Activated naive CD8-positive, alpha-beta T cell treated with anti-CD3 and anti-CD28 coated beads for 36 hours (primary cell): ENCODE measurements at regions not wholly inside any gene's neighbourhood (a gene's known extent, or its start where the extent isn't known, plus 50 kb on each side); places are given as distances from the start of the nearest gene placed in this dataset.
"Not testable (repeated sequence)": the region's sequence is repeated elsewhere in the genome, so short reads cannot be mapped to it uniquely, and the experiment has no call there.

Experiments used
- DNase-seq: peaks from one replicate; pipeline ENCODE4 v3.0.0; 2021
- H3K27ac Mint-ChIP-seq: one replicate; pipeline ENCODE4 v1.8.0; 2022; ENCODE audit warnings: mild to moderate bottlenecking, moderate library complexity, mixed read lengths
- H3K27me3 Mint-ChIP-seq: one replicate; pipeline ENCODE4 v1.8.0; 2022; ENCODE audit warnings: mild to moderate bottlenecking, mixed read lengths
- H3K36me3 Mint-ChIP-seq: one replicate; pipeline ENCODE4 v1.8.0; 2021; ENCODE audit warnings: mild to moderate bottlenecking, mixed read lengths
- H3K4me1 Mint-ChIP-seq: one replicate; pipeline ENCODE4 v1.8.0; 2021; ENCODE audit warnings: mixed read lengths
- H3K4me3 Mint-ChIP-seq: one replicate; pipeline ENCODE4 v1.8.0; 2022; ENCODE audit warnings: mild to moderate bottlenecking, moderate library complexity, mixed read lengths
- H3K9me3 Mint-ChIP-seq: one replicate; pipeline ENCODE4 v1.8.0; 2022; ENCODE audit warnings: mixed read lengths

DNA sequence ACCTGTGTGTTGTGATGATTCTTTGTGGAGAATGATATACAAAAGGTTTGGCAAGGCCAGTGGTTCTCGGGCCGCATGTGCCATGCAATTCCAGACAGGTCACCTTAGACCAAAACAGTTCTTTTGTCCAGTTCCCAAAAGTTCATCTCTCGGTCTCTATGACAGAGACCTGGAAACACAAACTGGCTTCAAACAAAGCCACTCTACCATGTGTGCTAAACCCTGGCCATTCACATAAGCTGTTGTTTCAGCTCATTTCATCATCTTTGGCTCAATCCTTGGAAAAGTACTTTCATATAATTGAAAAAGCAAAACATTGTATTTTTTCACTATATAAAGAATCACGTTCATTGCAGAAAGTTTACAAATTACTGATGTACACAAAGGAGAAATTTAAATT, 210.5 kb upstream of the SEMA6A start:
- Mint-ChIP-seq H3K9me3 (peaks cover 3% of the 10 kb centered on the region), H3K27ac (no peak overlapping the region), H3K27me3 (no peaks in the 10 kb centered on the region), H3K36me3 (no peaks in the 10 kb centered on the region), H3K4me1 (no peaks in the 10 kb centered on the region), H3K4me3 (no peak overlapping the region)
- no peak for DNase-seq

DNA sequence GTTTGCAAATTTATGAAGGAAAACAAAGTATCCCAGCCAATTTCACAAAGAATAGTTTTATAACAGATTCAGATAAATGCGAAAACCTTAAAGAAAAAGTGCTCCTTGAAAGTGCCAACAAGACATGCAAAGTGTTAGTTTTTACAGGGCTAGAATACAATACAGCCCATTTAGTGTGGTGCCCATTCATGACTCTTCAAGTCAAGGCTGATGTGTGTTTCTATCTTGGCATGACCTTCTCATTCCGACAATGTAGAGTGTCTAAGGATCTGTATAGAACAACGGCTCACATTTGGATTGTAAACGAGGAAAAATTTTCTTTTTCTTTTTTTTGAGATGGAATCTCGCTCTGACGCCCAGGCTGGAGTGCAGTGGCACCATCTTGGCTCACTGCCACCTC, 205.2 kb upstream of the SEMA6A start:
- Mint-ChIP-seq H3K4me1 (no peaks in the 10 kb centered on the region), H3K9me3 (peaks cover 3% of the 10 kb centered on the region), H3K36me3 (no peaks in the 10 kb centered on the region), H3K27me3 (no peaks in the 10 kb centered on the region), H3K27ac (no peak overlapping the region), H3K4me3 (no peak overlapping the region)
- no peak for DNase-seq

DNA sequence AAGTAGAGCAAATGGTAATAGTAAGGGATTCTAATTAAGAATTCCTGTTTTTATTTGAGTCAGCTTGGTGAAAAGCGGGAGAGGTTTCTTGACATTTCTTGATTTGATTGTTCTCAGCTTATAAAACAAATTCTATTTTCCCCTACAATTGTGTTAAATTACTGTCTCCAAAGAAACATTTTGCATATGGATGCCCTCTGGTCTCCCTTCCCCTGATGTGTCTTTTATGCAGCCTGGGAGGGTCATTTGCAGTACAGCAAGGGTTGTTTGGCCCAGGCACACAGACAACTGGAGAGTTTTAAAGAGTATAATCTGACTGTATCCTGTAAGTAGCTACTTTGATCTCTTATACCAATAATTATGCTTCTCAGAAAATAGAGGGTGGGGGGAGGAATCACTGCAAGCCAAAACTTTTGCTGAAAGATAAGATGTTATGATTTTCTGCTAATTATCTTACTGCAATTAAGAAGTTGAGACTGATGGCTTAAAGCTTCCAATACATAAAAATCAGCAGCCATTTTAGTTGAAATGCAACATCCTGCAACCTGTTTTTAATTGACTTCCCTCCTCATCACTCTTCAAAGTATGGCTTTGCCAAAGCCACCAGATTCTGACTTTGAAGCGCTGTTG, 204.1 kb upstream of the SEMA6A start:
- H3K36me3 Mint-ChIP-seq, result no peaks in the 10 kb centered on the region
- DNase-seq, result no peak
- H3K27me3 Mint-ChIP-seq, result no peaks in the 10 kb centered on the region
- no peak overlapping the region for H3K4me3 Mint-ChIP-seq
- H3K27ac Mint-ChIP-seq, result no peak overlapping the region
- peaks cover 2% of the 10 kb centered on the region for H3K9me3 Mint-ChIP-seq
- no peaks in the 10 kb centered on the region for H3K4me1 Mint-ChIP-seq

DNA sequence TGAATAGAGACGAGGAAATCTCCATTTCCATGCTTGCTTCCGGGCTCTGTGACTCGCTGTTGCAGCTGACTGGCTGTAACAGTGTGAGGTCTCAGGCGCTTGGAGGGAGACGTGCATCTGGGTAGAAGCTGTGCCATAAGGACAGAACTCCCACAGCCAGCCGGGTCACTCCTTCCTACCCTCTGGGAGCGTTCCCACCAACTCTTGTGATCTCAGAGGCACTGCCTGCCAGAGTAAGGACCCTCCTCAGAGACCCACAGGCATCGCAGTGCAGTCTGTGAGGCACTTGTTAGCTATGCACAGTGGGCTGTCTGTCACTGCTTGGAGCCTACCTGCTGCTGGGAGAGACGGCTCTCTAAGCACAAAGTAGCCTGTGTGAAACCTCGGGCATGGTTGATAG, 203.4 kb upstream of the SEMA6A start:
- no peaks in the 10 kb centered on the region for H3K36me3 Mint-ChIP-seq
- H3K27ac Mint-ChIP-seq, result no peak overlapping the region
- no peaks in the 10 kb centered on the region for H3K9me3 Mint-ChIP-seq
- H3K4me3 Mint-ChIP-seq, result no peak overlapping the region
- H3K27me3 Mint-ChIP-seq, result no peaks in the 10 kb centered on the region
- no peak for DNase-seq
- no peaks in the 10 kb centered on the region for H3K4me1 Mint-ChIP-seq

DNA sequence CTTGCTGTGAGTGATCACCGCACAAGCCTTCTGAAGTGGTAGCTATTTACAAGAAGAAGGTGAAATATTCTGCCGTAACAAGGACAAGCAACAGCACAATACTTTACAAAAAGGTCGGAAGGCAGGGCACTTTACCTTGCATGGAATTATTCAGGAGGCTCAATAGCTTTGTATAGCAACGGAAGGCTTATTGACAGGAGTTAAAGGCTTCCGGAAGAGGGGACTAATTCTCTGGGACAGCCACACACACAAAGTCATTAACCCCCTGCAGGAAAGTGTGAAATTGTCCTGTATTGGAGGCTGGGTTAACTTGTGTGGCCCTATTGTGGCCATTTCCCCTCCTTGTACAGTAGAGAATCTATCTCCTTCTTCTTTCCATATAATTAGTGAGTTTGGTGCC, 199.3 kb upstream of the SEMA6A start:
- Mint-ChIP-seq H3K27ac (no peak overlapping the region), H3K9me3 (no peaks in the 10 kb centered on the region), H3K4me3 (no peak overlapping the region), H3K27me3 (no peaks in the 10 kb centered on the region), H3K4me1 (no peaks in the 10 kb centered on the region), H3K36me3 (no peaks in the 10 kb centered on the region)
- no peak for DNase-seq

DNA sequence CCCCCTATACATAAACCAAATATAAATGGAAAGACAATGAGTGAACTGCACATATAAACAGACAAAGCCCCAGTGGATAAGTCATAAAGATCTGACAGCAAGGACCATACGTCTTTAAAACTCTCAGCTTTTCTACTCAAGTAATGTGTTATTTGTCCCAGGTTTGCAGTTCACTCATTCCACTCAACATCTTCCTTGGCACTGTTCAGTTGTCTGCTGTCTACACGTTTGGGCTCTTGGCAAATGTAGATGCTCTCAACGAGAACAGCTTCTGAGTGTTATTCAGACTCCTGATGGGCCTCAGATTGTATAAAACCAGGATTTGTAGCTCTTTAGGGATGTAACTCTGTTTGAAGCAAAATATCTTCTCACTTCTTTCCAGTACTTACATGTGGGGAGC, 198.2 kb upstream of the SEMA6A start:
- Mint-ChIP-seq H3K36me3 (no peaks in the 10 kb centered on the region), H3K27me3 (no peaks in the 10 kb centered on the region), H3K4me3 (no peak overlapping the region), H3K9me3 (no peaks in the 10 kb centered on the region), H3K27ac (no peak overlapping the region), H3K4me1 (no peaks in the 10 kb centered on the region)
- no peak for DNase-seq

DNA sequence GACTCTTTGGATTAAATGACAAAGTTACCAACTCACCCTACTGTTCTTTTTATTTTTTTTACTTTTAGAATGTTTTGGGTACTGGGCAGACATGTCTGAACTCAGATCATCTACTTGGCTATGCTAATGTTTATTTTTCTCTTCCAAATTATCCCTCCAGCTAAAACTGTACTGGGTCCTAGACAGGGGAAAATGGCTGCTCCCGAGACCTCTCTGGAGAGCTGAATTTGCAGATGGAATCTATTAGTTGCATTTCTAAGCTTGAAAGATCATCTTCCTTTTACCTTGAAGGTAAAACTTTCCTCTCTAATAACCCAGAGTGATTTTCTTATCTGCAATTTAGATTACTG, 197.5 kb upstream of the SEMA6A start:
- no peak for DNase-seq
- Mint-ChIP-seq H3K27ac (no peak overlapping the region), H3K27me3 (no peaks in the 10 kb centered on the region), H3K4me1 (no peaks in the 10 kb centered on the region), H3K4me3 (no peak overlapping the region), H3K9me3 (no peaks in the 10 kb centered on the region), H3K36me3 (no peaks in the 10 kb centered on the region)

DNA sequence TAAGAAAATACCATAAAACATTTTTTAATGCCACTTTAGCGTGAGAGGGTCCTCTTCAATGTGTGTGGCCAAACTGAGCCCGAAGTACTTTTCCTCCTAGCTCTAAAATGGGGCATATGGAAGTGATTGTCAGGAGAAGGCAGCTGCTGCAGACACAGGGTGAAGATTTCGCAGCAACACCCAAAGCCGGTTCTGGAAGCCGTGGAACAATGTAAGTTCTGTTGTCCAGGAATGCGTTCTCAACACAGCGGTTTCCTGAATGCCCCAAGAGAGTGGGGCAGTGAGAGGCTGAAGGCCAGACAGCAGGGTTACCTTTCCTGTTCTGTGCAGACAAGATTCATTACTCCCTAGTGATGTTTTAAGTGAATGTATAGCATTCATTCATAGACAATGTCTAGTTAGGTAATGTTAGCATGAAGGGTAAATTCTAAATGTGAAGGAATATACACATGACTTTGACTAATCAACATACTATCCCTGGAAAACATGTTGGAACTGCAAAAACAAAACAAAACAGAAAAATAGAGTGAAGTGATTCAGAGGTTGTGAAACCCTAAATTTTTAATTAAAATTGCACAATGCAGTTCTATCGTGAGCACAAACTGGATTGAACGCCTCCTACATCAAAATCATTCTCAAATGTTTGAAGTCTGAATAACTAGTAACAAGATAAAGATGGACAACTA, 197.0 kb upstream of the SEMA6A start:
- Mint-ChIP-seq H3K27ac (no peak overlapping the region), H3K36me3 (no peaks in the 10 kb centered on the region), H3K4me3 (no peak overlapping the region), H3K4me1 (no peaks in the 10 kb centered on the region), H3K27me3 (no peaks in the 10 kb centered on the region), H3K9me3 (no peaks in the 10 kb centered on the region)
- DNase-seq, result no peak

DNA sequence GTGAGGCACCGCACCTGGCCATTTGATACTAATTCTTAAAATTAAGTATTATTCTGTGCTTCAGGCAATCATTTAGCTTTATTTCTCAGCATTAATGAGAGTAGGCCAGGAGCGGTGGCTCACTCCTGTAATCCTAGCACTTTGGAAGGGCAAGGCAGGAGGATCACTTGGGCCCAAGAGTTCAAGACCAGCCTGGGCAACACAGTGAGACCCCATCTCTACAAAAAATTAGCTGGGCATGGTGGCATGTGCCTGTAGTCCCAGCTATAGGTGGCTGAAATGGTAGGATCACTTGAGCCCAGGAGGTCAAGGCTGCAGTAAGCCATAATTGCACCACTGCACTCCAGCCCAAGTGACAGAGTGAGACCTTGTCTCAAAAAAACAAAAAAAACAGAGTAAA, 195.3 kb upstream of the SEMA6A start:
- not testable (repeated sequence) for DNase-seq, H3K9me3 Mint-ChIP-seq, H3K27me3 Mint-ChIP-seq, H3K36me3 Mint-ChIP-seq, H3K27ac Mint-ChIP-seq, H3K4me1 Mint-ChIP-seq, H3K4me3 Mint-ChIP-seq

DNA sequence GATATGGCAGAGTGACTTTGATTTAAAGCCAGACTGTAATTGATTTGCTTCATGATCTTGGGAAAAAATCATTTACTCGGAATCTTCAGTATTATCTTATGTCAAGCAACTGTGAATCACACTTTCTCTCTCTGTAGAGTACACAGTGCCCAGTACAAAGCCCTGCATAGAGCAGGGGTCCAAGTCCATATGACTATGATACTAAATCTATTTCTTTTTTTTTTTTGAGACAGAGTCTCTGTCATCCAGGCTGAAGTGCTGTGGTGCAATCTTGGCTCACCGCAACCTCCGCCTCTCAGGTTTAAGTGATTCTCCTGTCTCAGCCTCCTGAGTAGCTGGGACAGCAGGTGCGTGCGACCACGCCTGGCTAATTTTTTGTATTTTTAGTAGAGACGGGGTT, 194.8 kb upstream of the SEMA6A start:
- H3K27me3 Mint-ChIP-seq, result no peaks in the 10 kb centered on the region
- DNase-seq, result no peak
- H3K27ac Mint-ChIP-seq, result no peak overlapping the region
- H3K4me3 Mint-ChIP-seq, result no peak overlapping the region
- H3K9me3 Mint-ChIP-seq, result no peaks in the 10 kb centered on the region
- no peaks in the 10 kb centered on the region for H3K4me1 Mint-ChIP-seq
- no peaks in the 10 kb centered on the region for H3K36me3 Mint-ChIP-seq

DNA sequence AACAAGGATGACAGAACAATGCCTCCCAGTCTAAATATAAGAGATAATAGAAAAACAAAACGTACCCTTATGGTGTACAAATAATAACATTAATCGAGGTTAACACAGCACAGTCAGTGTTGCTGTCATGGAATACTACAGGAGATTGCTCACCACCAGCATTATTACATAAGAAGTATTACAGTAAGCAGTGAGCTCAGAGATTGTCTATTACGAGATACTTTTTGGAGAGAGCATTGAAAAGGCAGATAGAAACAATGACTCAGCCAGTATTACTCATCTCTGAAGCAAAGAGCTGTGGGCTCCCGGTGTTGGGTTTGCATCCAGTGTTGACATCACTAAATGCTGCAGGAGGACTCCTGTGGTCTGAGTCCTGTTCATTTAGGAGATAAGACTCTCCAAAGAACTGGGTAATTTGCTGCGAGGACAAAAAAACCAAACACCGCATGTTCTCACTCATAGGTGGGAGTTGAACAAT, 191.9 kb upstream of the SEMA6A start:
- Mint-ChIP-seq H3K4me1 (no peaks in the 10 kb centered on the region), H3K27ac (no peak overlapping the region), H3K27me3 (no peaks in the 10 kb centered on the region), H3K36me3 (no peaks in the 10 kb centered on the region), H3K9me3 (no peaks in the 10 kb centered on the region), H3K4me3 (no peak overlapping the region)
- no peak for DNase-seq

DNA sequence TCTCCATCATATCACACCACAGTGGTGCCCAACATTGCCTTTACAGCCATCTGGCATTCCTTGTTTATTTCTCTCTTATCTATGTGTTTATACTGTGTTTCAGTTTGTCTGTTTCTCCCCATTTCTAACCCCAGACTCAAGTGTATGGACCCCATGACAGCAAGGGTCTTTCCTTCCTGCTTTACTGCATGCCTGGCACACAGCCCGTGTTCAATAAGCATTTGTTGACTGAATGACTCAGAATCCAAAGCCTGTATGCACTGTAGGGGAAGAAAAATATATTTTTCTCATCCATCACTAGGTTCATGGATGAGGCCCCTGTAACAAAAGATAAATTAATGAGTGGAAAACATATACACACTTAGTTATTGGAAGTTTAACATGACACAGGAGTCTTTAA, 190.8 kb upstream of the SEMA6A start:
- no peak overlapping the region for H3K27ac Mint-ChIP-seq
- H3K4me1 Mint-ChIP-seq, result no peaks in the 10 kb centered on the region
- no peak overlapping the region for H3K4me3 Mint-ChIP-seq
- no peaks in the 10 kb centered on the region for H3K36me3 Mint-ChIP-seq
- no peaks in the 10 kb centered on the region for H3K9me3 Mint-ChIP-seq
- no peaks in the 10 kb centered on the region for H3K27me3 Mint-ChIP-seq
- DNase-seq, result no peak

DNA sequence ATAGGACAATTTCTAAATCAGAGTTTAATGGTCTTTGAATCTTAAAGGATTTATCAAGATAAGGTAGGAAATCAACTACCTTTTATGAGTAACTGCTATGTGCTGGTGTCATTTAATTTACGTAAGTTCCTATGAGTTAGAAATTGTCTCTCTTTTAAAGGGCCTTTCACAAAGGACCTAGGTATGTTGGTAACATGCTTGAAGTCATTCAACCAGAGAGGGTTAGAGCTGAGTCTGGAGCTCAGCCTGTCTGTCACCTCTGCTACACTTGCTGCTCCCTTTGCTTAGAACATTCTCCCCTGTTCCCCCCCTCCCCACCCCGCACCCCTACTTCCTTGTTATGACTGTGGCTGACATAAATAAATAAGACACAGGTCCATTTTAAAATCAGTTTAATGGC, 190.3 kb upstream of the SEMA6A start:
- no peaks in the 10 kb centered on the region for H3K27me3 Mint-ChIP-seq
- no peak for DNase-seq
- no peaks in the 10 kb centered on the region for H3K36me3 Mint-ChIP-seq
- H3K9me3 Mint-ChIP-seq, result no peaks in the 10 kb centered on the region
- H3K4me3 Mint-ChIP-seq, result no peak overlapping the region
- H3K27ac Mint-ChIP-seq, result no peak overlapping the region
- no peaks in the 10 kb centered on the region for H3K4me1 Mint-ChIP-seq

DNA sequence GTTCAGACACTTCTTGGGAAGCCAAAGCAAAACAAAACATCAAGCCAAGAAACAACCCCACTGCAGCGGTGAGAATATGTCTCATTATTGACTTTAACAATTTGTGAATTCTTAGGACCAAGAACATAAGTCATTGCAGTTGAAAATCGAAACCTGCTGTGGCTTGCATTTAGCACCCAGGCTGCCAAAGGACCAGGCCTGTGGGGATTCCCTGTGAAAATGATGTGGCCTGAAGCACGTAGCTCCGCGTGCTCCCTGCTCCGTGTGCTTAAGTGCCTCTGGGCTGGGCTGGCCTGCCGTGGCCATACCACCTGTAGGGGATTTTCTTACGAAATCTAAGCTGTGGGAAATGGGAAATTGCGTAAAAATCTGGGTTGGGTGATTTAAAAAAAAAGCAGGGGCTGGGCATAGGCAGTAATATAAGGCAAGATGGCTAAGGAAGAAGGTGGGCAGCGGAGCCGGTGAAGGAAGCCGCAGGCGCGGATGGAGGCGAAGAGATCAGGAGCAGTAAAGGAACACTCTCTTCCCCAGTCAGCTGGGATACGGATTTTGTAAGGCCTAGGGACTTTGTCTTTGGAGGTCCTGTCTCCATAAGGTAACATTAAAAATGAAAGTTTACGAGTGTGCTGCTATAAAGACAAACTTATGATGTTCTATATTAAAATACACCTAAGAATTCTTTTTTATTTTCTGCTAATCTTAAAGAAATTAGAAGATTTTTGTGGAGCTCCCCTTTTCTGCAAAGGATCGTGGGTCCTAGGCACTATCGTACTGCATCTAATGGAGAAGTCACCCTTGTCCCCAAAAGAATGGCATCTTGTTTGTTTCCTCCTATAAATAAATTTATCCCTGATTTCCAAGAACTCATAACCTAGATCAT, 189.6 kb upstream of the SEMA6A start:
- Mint-ChIP-seq H3K4me3 (no peak overlapping the region), H3K36me3 (no peaks in the 10 kb centered on the region), H3K4me1 (no peaks in the 10 kb centered on the region), H3K27me3 (no peaks in the 10 kb centered on the region), H3K9me3 (no peaks in the 10 kb centered on the region), H3K27ac (no peak overlapping the region)
- DNase-seq, result no peak

DNA sequence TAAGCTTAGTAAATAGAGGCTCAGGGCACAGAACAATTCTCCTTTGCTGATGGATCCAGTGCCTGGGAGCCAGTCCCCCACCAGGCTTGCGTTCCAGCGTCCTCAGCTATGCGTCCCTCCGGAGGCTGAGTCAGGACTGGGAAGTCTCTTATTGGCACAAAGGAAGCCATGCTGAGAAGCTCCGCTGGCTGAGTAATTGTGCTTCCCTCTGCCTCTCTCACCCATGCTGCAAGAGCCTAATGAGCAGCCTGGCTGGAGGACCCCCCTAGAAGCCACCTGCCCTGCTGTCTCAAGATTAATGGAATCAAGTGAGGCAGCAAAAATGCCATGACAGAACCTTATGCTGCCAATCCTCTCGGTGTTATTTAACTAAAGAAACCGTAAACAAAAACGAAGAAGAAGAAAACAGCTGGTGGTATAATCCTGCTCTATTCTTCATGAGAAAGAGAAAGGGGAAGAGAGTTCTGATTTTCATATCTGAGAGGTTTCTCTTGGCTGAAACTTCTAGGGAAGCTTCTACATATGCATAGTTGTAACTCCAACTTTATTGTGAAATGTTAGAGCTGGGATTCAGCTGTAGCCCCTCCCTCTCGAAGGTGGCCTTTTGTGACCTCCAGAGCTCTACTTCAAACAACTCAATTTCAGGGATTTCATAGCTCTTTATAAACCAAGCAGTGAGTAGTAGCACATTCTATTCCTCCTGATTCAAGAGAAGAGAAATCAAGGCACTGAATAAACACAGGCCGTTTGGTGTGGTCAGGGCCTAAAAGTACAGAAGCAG, 185.4 kb upstream of the SEMA6A start:
- no peak overlapping the region for H3K27ac Mint-ChIP-seq
- no peak overlapping the region for H3K4me3 Mint-ChIP-seq
- H3K9me3 Mint-ChIP-seq, result no peaks in the 10 kb centered on the region

More for the DNA sequence above, 185.4 kb upstream of the SEMA6A start:
- DNase-seq, result no peak
- no peaks in the 10 kb centered on the region for H3K27me3 Mint-ChIP-seq
- H3K36me3 Mint-ChIP-seq, result no peaks in the 10 kb centered on the region
- no peaks in the 10 kb centered on the region for H3K4me1 Mint-ChIP-seq
